ENCODE measurements at regions not wholly inside any gene's neighbourhood (a gene's known extent, or its start where the extent isn't known, plus 50 kb on each side); places are given as distances from the start of the nearest gene placed in this dataset.

DNA sequence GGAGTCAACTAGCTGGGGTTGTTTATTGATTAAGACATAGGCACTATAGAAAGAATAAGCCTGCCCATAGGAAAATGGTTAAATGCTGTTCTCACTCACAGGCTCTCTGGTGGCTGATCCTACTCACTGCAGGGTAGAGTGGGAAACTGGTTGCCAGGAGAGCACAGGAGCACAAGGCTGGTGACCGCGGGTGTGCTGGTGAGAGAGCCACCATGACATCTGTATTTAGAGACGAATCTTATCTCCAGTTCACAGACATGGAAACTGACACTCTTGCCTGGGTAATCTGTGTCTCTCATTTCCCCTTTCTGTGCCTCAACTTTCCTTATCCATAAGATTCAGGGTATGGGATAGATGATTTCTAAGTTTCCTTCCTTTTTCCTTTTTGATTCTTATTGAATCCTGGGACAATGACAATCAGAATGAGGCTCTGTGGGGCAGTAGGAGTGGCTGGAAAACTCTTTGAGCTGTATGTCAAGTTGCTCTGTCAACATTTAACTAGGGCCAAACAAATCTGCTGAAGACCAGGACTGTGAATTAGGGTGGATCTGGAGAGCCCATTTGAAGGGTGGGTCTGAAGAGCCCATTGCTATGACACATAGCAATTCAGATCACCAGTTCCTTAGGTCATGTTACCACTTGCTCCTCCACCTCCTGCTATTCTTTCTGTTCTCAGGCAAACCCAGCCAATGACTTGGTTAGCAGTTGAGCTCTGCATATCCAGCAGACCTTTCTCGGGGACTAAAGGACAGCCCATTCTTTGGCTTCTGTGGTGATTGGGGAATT, 286.1 kb upstream of the TBL1XR1 start:
- no peaks in the 10 kb centered on the region for H3K9me3 Mint-ChIP-seq (ENCODE audit: unreplicated experiment)
- DNase-seq (ENCODE audit: unreplicated experiment), result peak; percentile 31
- BruUV-seq (replicated peaks), result no TSS peak
- TF ChIP-seq, protein P1, sequence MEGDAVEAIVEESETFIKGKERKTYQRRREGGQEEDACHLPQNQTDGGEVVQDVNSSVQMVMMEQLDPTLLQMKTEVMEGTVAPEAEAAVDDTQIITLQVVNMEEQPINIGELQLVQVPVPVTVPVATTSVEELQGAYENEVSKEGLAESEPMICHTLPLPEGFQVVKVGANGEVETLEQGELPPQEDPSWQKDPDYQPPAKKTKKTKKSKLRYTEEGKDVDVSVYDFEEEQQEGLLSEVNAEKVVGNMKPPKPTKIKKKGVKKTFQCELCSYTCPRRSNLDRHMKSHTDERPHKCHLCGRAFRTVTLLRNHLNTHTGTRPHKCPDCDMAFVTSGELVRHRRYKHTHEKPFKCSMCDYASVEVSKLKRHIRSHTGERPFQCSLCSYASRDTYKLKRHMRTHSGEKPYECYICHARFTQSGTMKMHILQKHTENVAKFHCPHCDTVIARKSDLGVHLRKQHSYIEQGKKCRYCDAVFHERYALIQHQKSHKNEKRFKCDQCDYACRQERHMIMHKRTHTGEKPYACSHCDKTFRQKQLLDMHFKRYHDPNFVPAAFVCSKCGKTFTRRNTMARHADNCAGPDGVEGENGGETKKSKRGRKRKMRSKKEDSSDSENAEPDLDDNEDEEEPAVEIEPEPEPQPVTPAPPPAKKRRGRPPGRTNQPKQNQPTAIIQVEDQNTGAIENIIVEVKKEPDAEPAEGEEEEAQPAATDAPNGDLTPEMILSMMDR (IDR thresholded peaks at IDR 0.05; ENCODE audit: unreplicated experiment), result peak; percentile 9
- H3K27ac Mint-ChIP-seq (ENCODE audit: low read depth, unreplicated experiment), result no peak overlapping the region
- no peak overlapping the region for H3K4me3 Mint-ChIP-seq (ENCODE audit: unreplicated experiment)
- intact Hi-C loops (cut with micrococcal nuclease), result no loop called here
- H3K4me1 Mint-ChIP-seq (ENCODE audit: insufficient read depth, unreplicated experiment), result peaks cover 21% of the 10 kb centered on the region
- H3K36me3 Mint-ChIP-seq (ENCODE audit: insufficient read depth, unreplicated experiment), result peaks cover 7% of the 10 kb centered on the region
- no peaks in the 10 kb centered on the region for H3K27me3 Mint-ChIP-seq (ENCODE audit: insufficient read depth, unreplicated experiment)
- ChIA-PET POLR2A (interaction anchor here (0.6 kb wide), 3 partner anchors 338 to 663 kb away, joined by 3 read pairs; no protein-coding TSS in a partner anchor), CTCF (interaction anchor here (0.6 to 0.9 kb wide), 4 partner anchors 35 to 833 kb away, joined by 3 read pairs; no protein-coding TSS in a partner anchor)

DNA sequence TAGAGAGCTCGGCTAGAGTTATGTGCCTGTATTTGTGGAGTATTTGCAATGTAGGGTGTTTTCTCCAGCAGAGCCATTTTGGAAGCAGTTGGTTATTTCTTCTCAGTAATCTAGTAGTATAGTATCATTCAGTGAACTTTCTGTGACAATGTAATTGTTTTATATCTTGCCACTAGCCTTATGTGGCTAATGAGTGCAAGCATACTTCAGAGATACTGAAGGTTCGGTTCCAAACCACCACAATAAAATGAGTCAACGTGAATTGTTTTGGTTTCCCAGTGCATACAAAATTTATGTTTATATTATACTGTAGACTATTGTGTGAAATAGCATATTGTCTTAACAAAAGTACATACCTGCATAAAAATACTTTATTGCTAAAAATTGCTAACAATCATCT, 286.9 kb upstream of the TBL1XR1 start:
- CTCF ChIA-PET, result interaction anchor here (0.9 kb wide), 1 partner anchor 35 kb away, joined by 3 read pairs; no protein-coding TSS in a partner anchor
- TF ChIP-seq, protein P1 (IDR thresholded peaks at IDR 0.05; ENCODE audit: unreplicated experiment), result no peak
- no TSS peak for BruUV-seq (replicated peaks)
- Mint-ChIP-seq H3K4me3 (ENCODE audit: unreplicated experiment) (no peak overlapping the region), H3K4me1 (ENCODE audit: insufficient read depth, unreplicated experiment) (peaks cover 12% of the 10 kb centered on the region), H3K27ac (ENCODE audit: low read depth, unreplicated experiment) (no peak overlapping the region), H3K36me3 (ENCODE audit: insufficient read depth, unreplicated experiment) (peaks cover under 1% of the 10 kb centered on the region), H3K27me3 (ENCODE audit: insufficient read depth, unreplicated experiment) (no peaks in the 10 kb centered on the region), H3K9me3 (ENCODE audit: unreplicated experiment) (peaks cover 7% of the 10 kb centered on the region)
- DNase-seq (ENCODE audit: unreplicated experiment), result no peak
- intact Hi-C loops (cut with micrococcal nuclease), result no loop called here
- POLR2A ChIA-PET, result interaction anchor here (0.6 kb wide), 1 partner anchor 439 kb away, joined by 3 read pairs; no protein-coding TSS in a partner anchor

DNA sequence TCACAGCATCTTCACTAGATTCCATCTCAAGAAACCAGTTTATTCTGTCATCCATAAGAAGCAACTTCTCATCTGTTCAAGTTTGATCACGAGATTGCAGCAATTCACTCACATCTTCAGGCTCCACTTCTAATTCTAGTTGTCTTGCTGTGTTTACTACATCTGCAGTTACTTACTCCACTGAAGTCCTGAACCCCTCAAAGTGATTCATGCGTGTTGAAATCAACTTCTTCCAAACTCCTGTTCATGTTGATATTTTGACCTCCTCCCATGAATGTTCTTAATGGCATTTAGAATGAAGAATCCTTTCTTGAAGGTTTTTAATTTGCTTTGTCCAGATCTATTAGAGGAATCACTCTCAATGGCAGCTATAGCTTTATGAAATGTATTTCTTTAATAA, 287.6 kb upstream of the TBL1XR1 start:
- Mint-ChIP-seq H3K27me3 (ENCODE audit: insufficient read depth, unreplicated experiment) (no peaks in the 10 kb centered on the region), H3K27ac (ENCODE audit: low read depth, unreplicated experiment) (no peak overlapping the region), H3K36me3 (ENCODE audit: insufficient read depth, unreplicated experiment) (no peaks in the 10 kb centered on the region), H3K9me3 (ENCODE audit: unreplicated experiment) (peaks cover 9% of the 10 kb centered on the region), H3K4me1 (ENCODE audit: insufficient read depth, unreplicated experiment) (peaks cover 11% of the 10 kb centered on the region), H3K4me3 (ENCODE audit: unreplicated experiment) (no peak overlapping the region)
- intact Hi-C loops (cut with micrococcal nuclease), result no loop called here
- POLR2A ChIA-PET, result no interaction called here
- CTCF ChIA-PET, result no interaction called here
- no peak for DNase-seq (ENCODE audit: unreplicated experiment)
- TF ChIP-seq, protein P1 (IDR thresholded peaks at IDR 0.05; ENCODE audit: unreplicated experiment), result no peak
- BruUV-seq (replicated peaks), result no TSS peak

DNA sequence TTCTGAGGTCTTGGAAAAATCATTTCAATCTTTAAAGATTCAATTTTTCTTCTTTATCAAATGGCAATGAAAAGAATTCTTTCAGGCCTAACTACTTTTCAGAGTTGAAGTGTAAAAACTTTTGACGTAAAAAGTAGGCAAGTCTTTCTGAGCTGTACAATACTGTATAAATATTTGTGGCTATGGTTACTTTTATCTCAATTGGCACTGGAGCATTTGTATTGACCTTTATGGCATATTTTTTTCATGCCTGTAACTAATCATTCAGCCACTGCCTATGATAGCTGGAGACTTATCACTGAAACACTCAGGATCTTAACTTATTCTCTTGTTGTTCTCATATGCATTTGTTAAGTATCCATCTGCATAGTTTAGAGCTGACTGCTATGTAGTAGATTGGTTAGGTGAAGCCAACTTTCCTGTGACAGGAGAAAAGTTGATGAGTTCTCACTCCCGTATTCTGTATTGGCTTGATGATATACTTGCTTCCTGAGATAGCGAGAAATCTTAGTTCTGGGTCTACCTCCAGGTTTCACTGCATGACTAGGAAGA, 290.4 kb upstream of the TBL1XR1 start:
- Mint-ChIP-seq H3K4me3 (ENCODE audit: unreplicated experiment) (no peak overlapping the region), H3K27ac (ENCODE audit: low read depth, unreplicated experiment) (no peak overlapping the region), H3K36me3 (ENCODE audit: insufficient read depth, unreplicated experiment) (no peaks in the 10 kb centered on the region), H3K27me3 (ENCODE audit: insufficient read depth, unreplicated experiment) (no peaks in the 10 kb centered on the region), H3K9me3 (ENCODE audit: unreplicated experiment) (peaks cover 9% of the 10 kb centered on the region), H3K4me1 (ENCODE audit: insufficient read depth, unreplicated experiment) (peaks cover 14% of the 10 kb centered on the region)
- ChIA-PET CTCF (interaction anchor here (1.6 kb wide), 1 partner anchor 9 kb away, joined by 4 read pairs; no protein-coding TSS in a partner anchor), POLR2A (interaction anchor here (1.0 kb wide), 1 partner anchor 11 kb away, joined by 4 read pairs; no protein-coding TSS in a partner anchor)
- no TSS peak for BruUV-seq (replicated peaks)
- DNase-seq (ENCODE audit: unreplicated experiment), result no peak
- intact Hi-C loops (cut with micrococcal nuclease), result no loop called here
- TF ChIP-seq, protein P1 (IDR thresholded peaks at IDR 0.05; ENCODE audit: unreplicated experiment), result no peak
